WTC11 (cell line): ENCODE measurements at regions not wholly inside any gene's neighbourhood (a gene's known extent, or its start where the extent isn't known, plus 50 kb on each side); places are given as distances from the start of the nearest gene placed in this dataset.

ENCODE experiments used
- ATAC-seq: fragments of 200-7000 bp; cut with Tn5 transposase; 2 replicates; pipeline ENCODE4 v1.10.0; 2021; ENCODE audit warnings: mild to moderate bottlenecking, moderate library complexity
- CTCF ChIA-PET: fragments of 300-600 bp; sonication (Branson Sonifier 250); formaldehyde crosslinking; loops from one replicate; lab custom pipeline; 2021; ENCODE audit warnings: antibody characterized with exemption; lab: Charles Lee
- POLR2A ChIA-PET: fragments of 350-600 bp; sonication (Branson Sonifier 250); formaldehyde crosslinking; loops from one replicate; lab custom pipeline; 2021; ENCODE audit warnings: antibody characterized with exemption; lab: Charles Lee
- DNase-seq: peaks from one replicate; pipeline ENCODE4 v3.0.0; 2021; ENCODE audit warnings: low spot score
- H3K27ac Mint-ChIP-seq: 2 replicates; pipeline ENCODE4 v1.8.0; 2021; ENCODE audit warnings: mixed read lengths
- H3K27me3 Mint-ChIP-seq: 2 replicates; pipeline ENCODE4 v1.8.0; 2021; ENCODE audit warnings: low read depth, mild to moderate bottlenecking, moderate library complexity, mixed read lengths
- H3K36me3 Mint-ChIP-seq: 2 replicates; pipeline ENCODE4 v1.8.0; 2021; ENCODE audit warnings: mixed read lengths
- H3K4me1 Mint-ChIP-seq: 2 replicates; pipeline ENCODE4 v1.8.0; 2022; ENCODE audit warnings: mixed read lengths
- H3K4me3 Mint-ChIP-seq: 2 replicates; pipeline ENCODE4 v1.8.0; 2021; ENCODE audit warnings: mild to moderate bottlenecking, moderate library complexity, mixed read lengths
- H3K9me3 Mint-ChIP-seq: 2 replicates; pipeline ENCODE4 v1.8.0; 2021; ENCODE audit warnings: mixed read lengths
- FOXP1 ChIP-seq: sonication (generic); formaldehyde crosslinking; IDR thresholded peaks from 2 replicates; pipeline ENCODE4 v1.8.0; 2022; ENCODE audit warnings: missing genetic modification reagents, mild to moderate bottlenecking, moderate library complexity, borderline replicate concordance
- NR1H2 ChIP-seq: sonication (generic); formaldehyde crosslinking; IDR thresholded peaks from 2 replicates; pipeline ENCODE4 v1.9.0; 2021; ENCODE audit warnings: mild to moderate bottlenecking, moderate library complexity, missing genetic modification reagents
- NR3C1 ChIP-seq: sonication (generic); formaldehyde crosslinking; conservative IDR thresholded peaks from 2 replicates; pipeline ENCODE4 v1.8.1; 2023; ENCODE audit warnings: low read depth, mild to moderate bottlenecking, missing genetic modification reagents
- PRRX2 ChIP-seq: fragments of 250-450 bp; sonication (Bioruptor Pico); IDR thresholded peaks from 2 replicates; pipeline ENCODE4 v1.8.0; 2021; ENCODE audit warnings: mild to moderate bottlenecking
- SMAD4 ChIP-seq: sonication (generic); formaldehyde crosslinking; IDR thresholded peaks from 2 replicates; pipeline ENCODE4 v1.8.0; 2022; ENCODE audit warnings: mild to moderate bottlenecking, missing genetic modification reagents
- SP1 ChIP-seq: sonication (generic); formaldehyde crosslinking; conservative IDR thresholded peaks from 2 replicates; pipeline ENCODE4 v1.8.1; 2022; ENCODE audit warnings: missing genetic modification reagents
- TP53 ChIP-seq: sonication (generic); formaldehyde crosslinking; IDR thresholded peaks from 2 replicates; pipeline ENCODE4 v1.8.1; 2023; ENCODE audit warnings: mild to moderate bottlenecking, missing genetic modification reagents
- ZNF317 ChIP-seq: sonication (generic); formaldehyde crosslinking; IDR thresholded peaks from 2 replicates; pipeline ENCODE4 v1.8.1; 2023; ENCODE audit warnings: low read depth, mild to moderate bottlenecking, moderate library complexity, missing genetic modification reagents, borderline replicate concordance
- TF ChIP-seq, protein P1 (sequence below): sonication (generic); formaldehyde crosslinking; IDR thresholded peaks from 2 replicates; pipeline ENCODE4 v1.8.1; 2022; ENCODE audit warnings: low read depth, missing genetic modification reagents, borderline replicate concordance
- TF ChIP-seq, protein P2 (sequence below): sonication (generic); formaldehyde crosslinking; conservative IDR thresholded peaks from 2 replicates; pipeline ENCODE4 v1.8.1; 2023; ENCODE audit warnings: mild to moderate bottlenecking, low read depth, missing genetic modification reagents, moderate library complexity
- TF ChIP-seq, protein P3 (sequence below): sonication (generic); formaldehyde crosslinking; IDR thresholded peaks from 2 replicates; pipeline ENCODE4 v1.8.0; 2022; ENCODE audit warnings: mild to moderate bottlenecking, missing genetic modification reagents
- TF ChIP-seq, protein P4 (sequence below): sonication (generic); formaldehyde crosslinking; IDR thresholded peaks from 2 replicates; pipeline ENCODE4 v1.8.1; 2022; ENCODE audit warnings: mild to moderate bottlenecking, moderate library complexity, missing genetic modification reagents
- TF ChIP-seq, protein P5 (sequence below): sonication (generic); formaldehyde crosslinking; IDR thresholded peaks from 2 replicates; pipeline ENCODE4 v1.8.1; 2023; ENCODE audit warnings: mild to moderate bottlenecking, missing genetic modification reagents, borderline replicate concordance
- TF ChIP-seq, protein P6 (sequence below): fragments of 200-600 bp; IDR thresholded peaks from 2 replicates; pipeline ENCODE4 v1.8.0; 2022; ENCODE audit warnings: antibody characterized with exemption
- TF ChIP-seq, protein P7 (sequence below): sonication (generic); formaldehyde crosslinking; IDR thresholded peaks from 2 replicates; pipeline ENCODE4 v1.8.0; 2022; ENCODE audit warnings: mild to moderate bottlenecking, missing genetic modification reagents
- TF ChIP-seq, protein P8 (sequence below): fragments of 250-450 bp; sonication (Bioruptor Pico); conservative IDR thresholded peaks from 2 replicates; pipeline ENCODE4 v1.9.0; 2021; ENCODE audit warnings: mild to moderate bottlenecking

DNA sequence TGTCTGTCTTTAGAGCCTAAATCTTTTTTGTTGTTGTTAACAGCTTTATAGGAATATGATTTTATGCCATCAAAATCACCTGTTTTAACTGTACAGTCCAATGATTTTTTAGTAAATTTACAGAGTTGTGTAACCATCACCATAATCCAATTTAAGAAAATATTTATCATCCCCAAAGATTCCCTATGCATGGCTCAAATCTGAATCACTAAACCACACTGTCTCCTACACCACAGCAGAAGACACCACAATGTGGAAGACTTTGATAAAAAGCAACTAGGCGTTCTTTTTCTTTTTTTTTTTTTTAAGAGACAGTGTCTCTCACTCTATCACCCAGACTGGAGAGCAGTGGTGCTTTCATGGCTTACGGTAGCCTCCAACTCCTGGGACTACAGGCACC lies 99.6 kb downstream of the TXNL1 start (continued):
- TF ChIP-seq, protein P1, sequence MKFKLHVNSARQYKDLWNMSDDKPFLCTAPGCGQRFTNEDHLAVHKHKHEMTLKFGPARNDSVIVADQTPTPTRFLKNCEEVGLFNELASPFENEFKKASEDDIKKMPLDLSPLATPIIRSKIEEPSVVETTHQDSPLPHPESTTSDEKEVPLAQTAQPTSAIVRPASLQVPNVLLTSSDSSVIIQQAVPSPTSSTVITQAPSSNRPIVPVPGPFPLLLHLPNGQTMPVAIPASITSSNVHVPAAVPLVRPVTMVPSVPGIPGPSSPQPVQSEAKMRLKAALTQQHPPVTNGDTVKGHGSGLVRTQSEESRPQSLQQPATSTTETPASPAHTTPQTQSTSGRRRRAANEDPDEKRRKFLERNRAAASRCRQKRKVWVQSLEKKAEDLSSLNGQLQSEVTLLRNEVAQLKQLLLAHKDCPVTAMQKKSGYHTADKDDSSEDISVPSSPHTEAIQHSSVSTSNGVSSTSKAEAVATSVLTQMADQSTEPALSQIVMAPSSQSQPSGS (CRISPR knock-in tag), result no peak
- TF ChIP-seq PRRX2 (CRISPR knock-in tag) (no peak), SMAD4 (CRISPR knock-in tag) (no peak), NR3C1 (CRISPR knock-in tag) (no peak)
- TF ChIP-seq, protein P2, sequence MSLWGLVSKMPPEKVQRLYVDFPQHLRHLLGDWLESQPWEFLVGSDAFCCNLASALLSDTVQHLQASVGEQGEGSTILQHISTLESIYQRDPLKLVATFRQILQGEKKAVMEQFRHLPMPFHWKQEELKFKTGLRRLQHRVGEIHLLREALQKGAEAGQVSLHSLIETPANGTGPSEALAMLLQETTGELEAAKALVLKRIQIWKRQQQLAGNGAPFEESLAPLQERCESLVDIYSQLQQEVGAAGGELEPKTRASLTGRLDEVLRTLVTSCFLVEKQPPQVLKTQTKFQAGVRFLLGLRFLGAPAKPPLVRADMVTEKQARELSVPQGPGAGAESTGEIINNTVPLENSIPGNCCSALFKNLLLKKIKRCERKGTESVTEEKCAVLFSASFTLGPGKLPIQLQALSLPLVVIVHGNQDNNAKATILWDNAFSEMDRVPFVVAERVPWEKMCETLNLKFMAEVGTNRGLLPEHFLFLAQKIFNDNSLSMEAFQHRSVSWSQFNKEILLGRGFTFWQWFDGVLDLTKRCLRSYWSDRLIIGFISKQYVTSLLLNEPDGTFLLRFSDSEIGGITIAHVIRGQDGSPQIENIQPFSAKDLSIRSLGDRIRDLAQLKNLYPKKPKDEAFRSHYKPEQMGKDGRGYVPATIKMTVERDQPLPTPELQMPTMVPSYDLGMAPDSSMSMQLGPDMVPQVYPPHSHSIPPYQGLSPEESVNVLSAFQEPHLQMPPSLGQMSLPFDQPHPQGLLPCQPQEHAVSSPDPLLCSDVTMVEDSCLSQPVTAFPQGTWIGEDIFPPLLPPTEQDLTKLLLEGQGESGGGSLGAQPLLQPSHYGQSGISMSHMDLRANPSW (CRISPR knock-in tag), result no peak
- TF ChIP-seq, protein P3, sequence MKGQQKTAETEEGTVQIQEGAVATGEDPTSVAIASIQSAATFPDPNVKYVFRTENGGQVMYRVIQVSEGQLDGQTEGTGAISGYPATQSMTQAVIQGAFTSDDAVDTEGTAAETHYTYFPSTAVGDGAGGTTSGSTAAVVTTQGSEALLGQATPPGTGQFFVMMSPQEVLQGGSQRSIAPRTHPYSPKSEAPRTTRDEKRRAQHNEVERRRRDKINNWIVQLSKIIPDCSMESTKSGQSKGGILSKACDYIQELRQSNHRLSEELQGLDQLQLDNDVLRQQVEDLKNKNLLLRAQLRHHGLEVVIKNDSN (CRISPR knock-in tag), result no peak
- TF ChIP-seq, protein P4, sequence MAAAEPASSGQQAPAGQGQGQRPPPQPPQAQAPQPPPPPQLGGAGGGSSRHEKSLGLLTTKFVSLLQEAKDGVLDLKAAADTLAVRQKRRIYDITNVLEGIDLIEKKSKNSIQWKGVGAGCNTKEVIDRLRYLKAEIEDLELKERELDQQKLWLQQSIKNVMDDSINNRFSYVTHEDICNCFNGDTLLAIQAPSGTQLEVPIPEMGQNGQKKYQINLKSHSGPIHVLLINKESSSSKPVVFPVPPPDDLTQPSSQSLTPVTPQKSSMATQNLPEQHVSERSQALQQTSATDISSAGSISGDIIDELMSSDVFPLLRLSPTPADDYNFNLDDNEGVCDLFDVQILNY, result no peak

DNA sequence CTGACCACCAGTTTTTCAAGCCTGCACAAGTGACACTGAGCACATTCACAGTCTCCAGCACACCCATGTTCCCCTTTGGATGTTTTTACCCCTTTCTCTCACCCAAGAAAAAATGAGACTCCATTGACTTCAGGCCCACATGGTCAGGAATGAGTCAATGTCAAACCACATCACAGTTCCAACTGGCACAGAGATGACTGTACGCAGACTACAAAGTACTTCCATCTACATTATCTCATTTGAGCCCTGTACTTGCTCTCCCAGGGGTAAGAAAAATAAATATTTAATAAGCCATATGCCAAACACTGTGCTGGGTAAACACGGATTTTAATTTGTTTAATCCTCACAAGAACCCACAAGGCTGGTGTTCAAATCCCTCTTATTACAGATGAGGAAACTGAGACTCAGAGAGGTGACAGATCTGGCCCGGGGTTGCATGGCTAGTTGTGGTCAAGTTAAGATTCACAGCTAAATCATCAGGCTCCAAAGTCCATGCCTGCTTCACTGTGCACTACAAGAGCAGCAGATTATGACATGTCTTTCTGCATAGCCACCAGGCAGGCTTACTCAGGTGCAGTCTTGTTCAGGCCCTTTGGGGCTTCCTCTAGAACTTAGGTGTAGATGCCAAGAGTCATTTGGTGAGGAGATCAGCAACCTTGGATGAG lies 106.1 kb downstream of the TXNL1 start:
- H3K27me3 Mint-ChIP-seq, result no peaks in the 10 kb centered on the region; the same call in 1 of the 2 replicates
- ChIA-PET CTCF (no interaction called here), POLR2A (no interaction called here)
- H3K4me3 Mint-ChIP-seq, result no peak overlapping the region
- DNase-seq (no peak), ATAC-seq (no peak)
- H3K4me1 Mint-ChIP-seq, result no peaks in the 10 kb centered on the region
- no peak overlapping the region for H3K27ac Mint-ChIP-seq
- H3K9me3 Mint-ChIP-seq, result peaks cover 12% of the 10 kb centered on the region
- no peak for TF ChIP-seq FOXP1 (CRISPR knock-in tag)
- no peak for TF ChIP-seq TP53 (CRISPR knock-in tag)
- peaks cover 9% of the 10 kb centered on the region for H3K36me3 Mint-ChIP-seq

DNA sequence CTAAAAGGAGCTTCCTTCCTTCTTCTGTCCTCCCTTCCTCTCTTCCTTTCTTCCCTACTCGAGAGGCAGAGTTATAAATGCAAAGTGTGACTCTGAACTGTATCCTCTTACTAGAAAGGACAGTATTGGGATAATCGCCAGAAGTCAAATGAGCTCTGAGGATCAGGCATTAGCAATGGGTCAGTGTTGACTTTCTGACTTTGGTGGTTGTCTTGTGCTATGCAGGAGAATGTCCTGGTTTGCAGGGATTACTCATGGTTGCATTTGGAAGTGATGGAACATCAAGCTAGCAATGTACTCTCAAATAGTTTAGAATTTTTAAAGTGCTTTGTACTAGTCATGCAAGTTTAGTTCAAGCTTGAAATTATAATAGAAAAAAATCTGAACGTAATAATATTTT lies 115.6 kb downstream of the TXNL1 start:
- Mint-ChIP-seq H3K27me3 (peaks cover 4% of the 10 kb centered on the region; the same call in 1 of the 2 replicates), H3K9me3 (peaks cover 50% of the 10 kb centered on the region), H3K4me3 (no peak overlapping the region), H3K27ac (no peak overlapping the region), H3K36me3 (peaks cover 24% of the 10 kb centered on the region), H3K4me1 (peaks cover 3% of the 10 kb centered on the region; the same call in 1 of the 2 replicates)
- POLR2A ChIA-PET, result no interaction called here
- ATAC-seq, result no peak
- CTCF ChIA-PET, result no interaction called here
- no peak for DNase-seq
- TF ChIP-seq ZNF317 (no peak), SP1 (CRISPR knock-in tag) (no peak), NR1H2 (CRISPR knock-in tag) (no peak)
- TF ChIP-seq, protein P5, sequence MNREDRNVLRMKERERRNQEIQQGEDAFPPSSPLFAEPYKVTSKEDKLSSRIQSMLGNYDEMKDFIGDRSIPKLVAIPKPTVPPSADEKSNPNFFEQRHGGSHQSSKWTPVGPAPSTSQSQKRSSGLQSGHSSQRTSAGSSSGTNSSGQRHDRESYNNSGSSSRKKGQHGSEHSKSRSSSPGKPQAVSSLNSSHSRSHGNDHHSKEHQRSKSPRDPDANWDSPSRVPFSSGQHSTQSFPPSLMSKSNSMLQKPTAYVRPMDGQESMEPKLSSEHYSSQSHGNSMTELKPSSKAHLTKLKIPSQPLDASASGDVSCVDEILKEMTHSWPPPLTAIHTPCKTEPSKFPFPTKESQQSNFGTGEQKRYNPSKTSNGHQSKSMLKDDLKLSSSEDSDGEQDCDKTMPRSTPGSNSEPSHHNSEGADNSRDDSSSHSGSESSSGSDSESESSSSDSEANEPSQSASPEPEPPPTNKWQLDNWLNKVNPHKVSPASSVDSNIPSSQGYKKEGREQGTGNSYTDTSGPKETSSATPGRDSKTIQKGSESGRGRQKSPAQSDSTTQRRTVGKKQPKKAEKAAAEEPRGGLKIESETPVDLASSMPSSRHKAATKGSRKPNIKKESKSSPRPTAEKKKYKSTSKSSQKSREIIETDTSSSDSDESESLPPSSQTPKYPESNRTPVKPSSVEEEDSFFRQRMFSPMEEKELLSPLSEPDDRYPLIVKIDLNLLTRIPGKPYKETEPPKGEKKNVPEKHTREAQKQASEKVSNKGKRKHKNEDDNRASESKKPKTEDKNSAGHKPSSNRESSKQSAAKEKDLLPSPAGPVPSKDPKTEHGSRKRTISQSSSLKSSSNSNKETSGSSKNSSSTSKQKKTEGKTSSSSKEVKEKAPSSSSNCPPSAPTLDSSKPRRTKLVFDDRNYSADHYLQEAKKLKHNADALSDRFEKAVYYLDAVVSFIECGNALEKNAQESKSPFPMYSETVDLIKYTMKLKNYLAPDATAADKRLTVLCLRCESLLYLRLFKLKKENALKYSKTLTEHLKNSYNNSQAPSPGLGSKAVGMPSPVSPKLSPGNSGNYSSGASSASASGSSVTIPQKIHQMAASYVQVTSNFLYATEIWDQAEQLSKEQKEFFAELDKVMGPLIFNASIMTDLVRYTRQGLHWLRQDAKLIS (CRISPR knock-in tag), result no peak
- TF ChIP-seq, protein P6, sequence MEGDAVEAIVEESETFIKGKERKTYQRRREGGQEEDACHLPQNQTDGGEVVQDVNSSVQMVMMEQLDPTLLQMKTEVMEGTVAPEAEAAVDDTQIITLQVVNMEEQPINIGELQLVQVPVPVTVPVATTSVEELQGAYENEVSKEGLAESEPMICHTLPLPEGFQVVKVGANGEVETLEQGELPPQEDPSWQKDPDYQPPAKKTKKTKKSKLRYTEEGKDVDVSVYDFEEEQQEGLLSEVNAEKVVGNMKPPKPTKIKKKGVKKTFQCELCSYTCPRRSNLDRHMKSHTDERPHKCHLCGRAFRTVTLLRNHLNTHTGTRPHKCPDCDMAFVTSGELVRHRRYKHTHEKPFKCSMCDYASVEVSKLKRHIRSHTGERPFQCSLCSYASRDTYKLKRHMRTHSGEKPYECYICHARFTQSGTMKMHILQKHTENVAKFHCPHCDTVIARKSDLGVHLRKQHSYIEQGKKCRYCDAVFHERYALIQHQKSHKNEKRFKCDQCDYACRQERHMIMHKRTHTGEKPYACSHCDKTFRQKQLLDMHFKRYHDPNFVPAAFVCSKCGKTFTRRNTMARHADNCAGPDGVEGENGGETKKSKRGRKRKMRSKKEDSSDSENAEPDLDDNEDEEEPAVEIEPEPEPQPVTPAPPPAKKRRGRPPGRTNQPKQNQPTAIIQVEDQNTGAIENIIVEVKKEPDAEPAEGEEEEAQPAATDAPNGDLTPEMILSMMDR, result no peak
- TF ChIP-seq, protein P7, sequence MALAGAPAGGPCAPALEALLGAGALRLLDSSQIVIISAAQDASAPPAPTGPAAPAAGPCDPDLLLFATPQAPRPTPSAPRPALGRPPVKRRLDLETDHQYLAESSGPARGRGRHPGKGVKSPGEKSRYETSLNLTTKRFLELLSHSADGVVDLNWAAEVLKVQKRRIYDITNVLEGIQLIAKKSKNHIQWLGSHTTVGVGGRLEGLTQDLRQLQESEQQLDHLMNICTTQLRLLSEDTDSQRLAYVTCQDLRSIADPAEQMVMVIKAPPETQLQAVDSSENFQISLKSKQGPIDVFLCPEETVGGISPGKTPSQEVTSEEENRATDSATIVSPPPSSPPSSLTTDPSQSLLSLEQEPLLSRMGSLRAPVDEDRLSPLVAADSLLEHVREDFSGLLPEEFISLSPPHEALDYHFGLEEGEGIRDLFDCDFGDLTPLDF (CRISPR knock-in tag), result no peak
- TF ChIP-seq, protein P8, sequence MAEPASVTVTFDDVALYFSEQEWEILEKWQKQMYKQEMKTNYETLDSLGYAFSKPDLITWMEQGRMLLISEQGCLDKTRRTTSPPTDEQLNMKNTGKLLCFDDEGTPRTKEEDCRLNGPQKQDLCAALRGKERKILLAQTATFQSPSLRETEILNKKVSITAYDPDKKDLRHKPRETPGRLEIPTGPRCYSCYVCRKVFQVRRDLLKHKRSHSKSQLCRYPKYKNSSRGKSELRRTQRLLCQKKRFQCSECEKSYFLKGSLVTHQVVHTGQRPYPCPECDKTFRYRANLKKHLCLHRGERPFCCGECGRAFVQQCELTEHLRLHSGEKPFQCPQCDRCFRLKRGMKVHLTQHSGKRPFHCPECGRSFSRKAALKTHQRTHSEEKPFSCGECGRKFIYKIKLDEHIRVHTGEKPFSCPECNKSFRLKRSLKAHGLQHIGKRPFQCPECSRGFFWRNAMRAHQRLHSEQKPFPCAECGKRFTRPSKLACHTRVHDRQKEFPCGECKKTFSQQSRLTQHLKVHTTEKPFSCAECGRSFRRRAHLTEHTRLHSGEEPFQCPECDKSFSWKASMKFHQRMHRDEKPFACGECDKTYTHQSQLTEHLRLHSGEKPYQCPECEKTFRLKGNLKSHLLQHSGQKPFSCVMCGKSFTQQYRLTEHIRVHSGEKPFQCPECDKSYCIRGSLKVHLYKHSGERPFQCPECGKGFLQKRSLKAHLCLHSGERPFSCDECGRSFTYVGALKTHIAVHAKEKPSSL (CRISPR knock-in tag), result no peak
